Endothelial cell of umbilical vein (primary cell): ENCODE measurements at regions not wholly inside any gene's neighbourhood (a gene's known extent, or its start where the extent isn't known, plus 50 kb on each side); places are given as distances from the start of the nearest gene placed in this dataset.

ENCODE experiments used
- BruUV-seq: library from RNA; stranded (reverse); fragments of 400-500 nt; replicated peaks from 2 replicates; lab custom pipeline; 2021; lab: Mats Ljungman, UMichigan
- CTCF ChIA-PET: fragments of 300-600, 350-600 bp; sonication (Branson Sonifier 250); formaldehyde crosslinking; loops from one replicate; lab custom pipeline; 2021; ENCODE audit warnings: antibody characterized with exemption, inconsistent platforms; lab: Charles Lee
- POLR2A ChIA-PET: fragments of 300-600, 350-600 bp; sonication (Branson Sonifier 250); formaldehyde crosslinking; loops from one replicate; lab custom pipeline; 2021; ENCODE audit warnings: antibody characterized with exemption, inconsistent platforms; lab: Charles Lee
- DNase-seq: peaks from one replicate; pipeline ENCODE4 v3.0.0-alpha.2; 2011; ENCODE audit warnings: low read depth, low spot score
- FAIRE-seq: peaks from 2 replicates; lab custom pipeline; 2011; peaks lifted over from hg19 to GRCh38; lab: Jason Lieb, UNC
- H2AFZ ChIP-seq: 2 replicates; pipeline ENCODE4 v1.6.0; 2012; ENCODE audit warnings: low read depth, low read length, control low read depth, inconsistent platforms
- H3K27ac ChIP-seq: 2 replicates; pipeline ENCODE4 v1.5.1; 2011; ENCODE audit warnings: low read depth, mild to moderate bottlenecking, control low read depth, low read length, moderate library complexity; ENCODE audit not compliant: insufficient read depth
- H3K27me3 ChIP-seq, 2 experiments: 2 replicates each; pipeline versions ENCODE4 v1.6.0 to v1.6.1; 2011; ENCODE audit warnings: low read length in 2 of 2, mixed read lengths in 1 of 2; ENCODE audit not compliant: control insufficient read depth in 2 of 2, insufficient read depth in 2 of 2
- H3K36me3 ChIP-seq, 2 experiments: 2 replicates in 1 of 2; 3 replicates in 1 of 2; pipeline ENCODE4 v1.5.1; 2011; ENCODE audit warnings: low read length in 2 of 2, mild to moderate bottlenecking in 1 of 2, moderate library complexity in 1 of 2; ENCODE audit not compliant: control insufficient read depth in 2 of 2, insufficient read depth in 2 of 2; ENCODE audit errors: extremely low read depth in 1 of 2
- H3K4me1 ChIP-seq: 3 replicates; pipeline ENCODE4 v1.5.1; 2011; ENCODE audit warnings: mild to moderate bottlenecking, low read length; ENCODE audit not compliant: control insufficient read depth, insufficient read depth; ENCODE audit errors: extremely low read depth
- H3K4me2 ChIP-seq: 2 replicates; pipeline ENCODE4 v1.6.1; 2011; ENCODE audit warnings: low read length, control low read depth, mixed read lengths; ENCODE audit not compliant: insufficient read depth
- H3K4me3 ChIP-seq, 3 experiments: fragments of 200-600 bp in 1 of 3; sonication (generic), shearing (Covaris generic) in 1 of 3; replicated peaks in 1 of 3; 2 replicates each; pipeline ENCODE4 v1.5.1; 2011 to 2016; ENCODE audit warnings: control low read depth in 3 of 3, low read length in 3 of 3, mild to moderate bottlenecking in 2 of 3, inconsistent platforms in 1 of 3, low read depth in 1 of 3, moderate library complexity in 1 of 3; ENCODE audit not compliant: insufficient read depth in 1 of 3
- H3K79me2 ChIP-seq: 2 replicates; pipeline ENCODE4 v1.6.0; 2012; ENCODE audit warnings: low read length, inconsistent platforms; ENCODE audit not compliant: control insufficient read depth, insufficient read depth
- H3K9ac ChIP-seq: replicated peaks from 2 replicates; pipeline ENCODE3; 2011; ENCODE audit warnings: low read length, control low read depth; ENCODE audit not compliant: insufficient read depth; ENCODE audit errors: extremely low read depth
- H3K9me1 ChIP-seq: replicated peaks from 3 replicates; pipeline ENCODE4 v1.6.0; 2011; ENCODE audit warnings: mild to moderate bottlenecking, low read length; ENCODE audit not compliant: control insufficient read depth, insufficient read depth; ENCODE audit errors: extremely low read depth
- H3K9me3 ChIP-seq: replicated peaks from 2 replicates; pipeline ENCODE4 v1.5.1; 2012; ENCODE audit warnings: low read length, inconsistent platforms; ENCODE audit not compliant: control insufficient read depth, insufficient read depth
- H4K20me1 ChIP-seq: replicated peaks from 2 replicates; pipeline ENCODE3; 2011; ENCODE audit warnings: mild to moderate bottlenecking, low read length; ENCODE audit not compliant: control insufficient read depth, insufficient read depth; ENCODE audit errors: extremely low read depth
- CTCF ChIP-seq, 2 donors: IDR thresholded peaks; 1 replicate in 1 of 2; 2 replicates in 1 of 2; pipeline ENCODE4 v1.5.1; 2011; ENCODE audit warnings: low read length in 2 of 2, mild to moderate bottlenecking in 2 of 2, moderate library complexity in 2 of 2, control low read depth in 1 of 2, inconsistent platforms in 1 of 2, low read depth in 1 of 2; ENCODE audit not compliant: insufficient read depth in 1 of 2; ENCODE audit errors: extremely low read depth in 1 of 2
- EZH2 ChIP-seq: IDR thresholded peaks from 2 replicates; pipeline ENCODE4 v1.6.1; 2012; ENCODE audit warnings: borderline replicate concordance, low read depth, mild to moderate bottlenecking, moderate library complexity, low read length, inconsistent platforms; ENCODE audit not compliant: severe bottlenecking
- FOS ChIP-seq: IDR thresholded peaks from 2 replicates; pipeline ENCODE4 v1.6.1; 2011; ENCODE audit warnings: mild to moderate bottlenecking, low read length, moderate library complexity, borderline replicate concordance; ENCODE audit not compliant: insufficient read depth
- GATA2 ChIP-seq: IDR thresholded peaks from 2 replicates; pipeline ENCODE4 v1.7.0; 2011; ENCODE audit warnings: low read depth, mild to moderate bottlenecking, moderate library complexity, mixed read lengths, low read length; ENCODE audit not compliant: insufficient read length, insufficient read depth
- JUN ChIP-seq: IDR thresholded peaks from 2 replicates; pipeline ENCODE4 v1.6.1; 2011; ENCODE audit warnings: borderline replicate concordance, low read depth; ENCODE audit not compliant: insufficient read length, insufficient read depth
- MAX ChIP-seq: IDR thresholded peaks from 2 replicates; pipeline ENCODE4 v1.6.1; 2011; ENCODE audit not compliant: insufficient read depth, insufficient read length
- MYC ChIP-seq: IDR thresholded peaks from one replicate; pipeline ENCODE4 v1.6.1; 2011; ENCODE audit warnings: mild to moderate bottlenecking, low read depth, low read length
- POLR2A ChIP-seq: IDR thresholded peaks from 2 replicates; pipeline ENCODE4 v1.6.1; 2012; ENCODE audit warnings: low read depth, mild to moderate bottlenecking, control low read depth, low read length
- POLR2AphosphoS5 ChIP-seq: IDR thresholded peaks from 2 replicates; pipeline ENCODE4 v1.6.1; 2012; ENCODE audit warnings: low read depth, mild to moderate bottlenecking, control low read depth, low read length, moderate library complexity; ENCODE audit not compliant: insufficient read depth
- dilution Hi-C: fragments of 300-500 bp; cut with MboI; formaldehyde crosslinking; loops from one replicate; pipeline ENCODE4 v1.15.0; 2019; ENCODE audit warnings: low sequenced_read_pairs; ENCODE audit not compliant: extremely low pct_ligation_motif_present
- intact Hi-C: fragments of 100-400 bp; cut with micrococcal nuclease; formaldehyde crosslinking; loops from one replicate; pipeline ENCODE4 v1.10.0; 2022

DNA sequence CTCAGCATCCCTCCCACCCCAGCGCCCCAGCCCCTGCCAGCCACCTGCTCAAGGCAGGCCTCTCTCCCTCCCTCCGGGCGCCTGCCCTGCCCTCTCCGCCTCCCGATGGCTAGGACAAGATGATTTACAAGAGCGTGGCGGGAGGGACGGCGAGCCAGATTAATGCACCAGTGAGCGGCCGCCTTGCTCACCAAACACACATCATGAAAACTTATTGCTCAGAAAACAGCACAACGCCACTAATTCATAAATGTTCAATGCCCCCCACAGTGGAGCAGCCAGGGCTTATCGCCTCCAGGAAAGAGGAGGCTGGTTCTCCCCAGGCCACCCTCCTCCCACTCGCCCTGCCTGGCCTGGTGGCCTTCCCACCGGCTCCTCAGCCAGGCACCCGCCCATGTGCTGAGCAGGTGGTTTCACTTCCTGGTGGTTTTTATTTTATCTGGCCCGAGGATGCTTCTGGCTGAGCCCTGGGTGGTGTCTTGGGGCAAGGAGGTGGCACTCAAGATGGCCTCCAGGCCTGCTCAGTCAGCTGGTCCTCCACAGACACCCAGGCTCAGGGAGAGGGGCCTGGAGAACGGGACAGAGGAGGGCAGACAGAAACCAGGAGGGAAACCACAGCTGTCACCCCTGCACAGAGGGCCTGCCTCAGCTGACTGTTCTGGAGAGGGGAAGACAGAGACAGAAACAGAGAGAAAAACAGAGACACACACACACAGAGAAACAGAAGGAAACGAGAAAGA is 284.9 kb downstream of the UACA start:
- no peaks in the 10 kb centered on the region for H3K36me3 ChIP-seq
- no peak overlapping the region for H3K4me3 ChIP-seq
- no peaks in the 10 kb centered on the region for H4K20me1 ChIP-seq
- H2AFZ ChIP-seq, result no peak overlapping the region
- intact Hi-C loops, result loop anchor here (10.0 kb wide), 1 partner anchor 724 kb away; no protein-coding TSS in a partner anchor
- POLR2A ChIA-PET, result no interaction called here
- H3K4me1 ChIP-seq, result peaks cover 26% of the 10 kb centered on the region
- H3K79me2 ChIP-seq, result no peaks in the 10 kb centered on the region
- no TSS peak for BruUV-seq
- DNase-seq, result no peak
- no peaks in the 10 kb centered on the region for H3K9me3 ChIP-seq
- TF ChIP-seq POLR2A, result no peak
- no peak for TF ChIP-seq FOS
- no peak for TF ChIP-seq CTCF (IDR thresholded peaks at IDR 0.05; ENCODE audit: extremely low read depth in 1 of 2, insufficient read depth in 1 of 2, low read depth in 1 of 2, low read length in 2 of 2)
- no peak for TF ChIP-seq POLR2AphosphoS5
- TF ChIP-seq EZH2, result no peak
- no peak for TF ChIP-seq MYC
- TF ChIP-seq GATA2, result no peak
- TF ChIP-seq MAX, result no peak
- no peak for TF ChIP-seq JUN
- peaks cover under 1 to 2% of the 10 kb centered on the region in 2 experiments for H3K27me3 ChIP-seq
- no peak overlapping the region for H3K9ac ChIP-seq
- H3K4me2 ChIP-seq, result no peak overlapping the region
- CTCF ChIA-PET, result interaction anchor here (2.0 kb wide), 1 partner anchor 11 kb away, joined by 9 read pairs; no protein-coding TSS in a partner anchor
- dilution Hi-C loops, result no loop called here
- no peak for FAIRE-seq
- no peak overlapping the region for H3K27ac ChIP-seq
- H3K9me1 ChIP-seq, result no peaks in the 10 kb centered on the region
